Naive thymus-derived CD4-positive, alpha-beta T cell (primary cell): ENCODE measurements at regions not wholly inside any gene's neighbourhood (a gene's known extent, or its start where the extent isn't known, plus 50 kb on each side); places are given as distances from the start of the nearest gene placed in this dataset.

Experiments
- ATAC-seq: fragments of 150-1000 bp; cut with Tn5 transposase; 2 replicates; pipeline ENCODE4 v1.10.0; 2021; ENCODE audit warnings: mild to moderate bottlenecking, moderate library complexity
- CTCF ChIA-PET: fragments of 350-600 bp; sonication (Branson Sonifier 250); formaldehyde crosslinking; loops from one replicate; lab custom pipeline; 2021; ENCODE audit warnings: antibody characterized with exemption; lab: Charles Lee
- POLR2A ChIA-PET: fragments of 350-600 bp; sonication (Branson Sonifier 250); formaldehyde crosslinking; loops from one replicate; lab custom pipeline; 2021; ENCODE audit warnings: antibody characterized with exemption, inconsistent platforms; lab: Charles Lee
- DNase-seq, 9 donors: peaks; one replicate each; pipeline versions ENCODE4 v3.0.0 to v3.0.0-alpha.2; 2020 to 2022; ENCODE audit warnings: mixed read lengths in 1 of 9
- H3K27ac ChIP-seq: one replicate; pipeline ENCODE4 v1.7.0; 2013; ENCODE audit warnings: mild to moderate bottlenecking, low read depth, low read length, moderate library complexity
- H3K27me3 ChIP-seq, 2 donors: one replicate each; pipeline ENCODE4 v1.7.0; 2013; ENCODE audit warnings: low read length in 2 of 2, mild to moderate bottlenecking in 2 of 2, moderate library complexity in 2 of 2; ENCODE audit not compliant: control insufficient read depth in 2 of 2, insufficient read depth in 2 of 2
- H3K36me3 ChIP-seq, 3 experiments: 1 replicate in 2 of 3; 2 replicates in 1 of 3; pipeline ENCODE4 v1.7.0; 2013; ENCODE audit warnings: low read length in 3 of 3, mild to moderate bottlenecking in 3 of 3, moderate library complexity in 1 of 3; ENCODE audit not compliant: insufficient read depth in 3 of 3, control insufficient read depth in 2 of 3
- H3K4me1 ChIP-seq, 2 donors: one replicate each; pipeline ENCODE4 v1.7.0; 2013; ENCODE audit warnings: low read length in 2 of 2, mild to moderate bottlenecking in 2 of 2, moderate library complexity in 1 of 2; ENCODE audit not compliant: control insufficient read depth in 2 of 2, insufficient read depth in 2 of 2
- H3K4me3 ChIP-seq: 2 replicates; pipeline ENCODE4 v1.7.0; 2013; ENCODE audit warnings: mild to moderate bottlenecking, low read length
- H3K9me3 ChIP-seq, 3 experiments: 1 replicate in 2 of 3; 2 replicates in 1 of 3; pipeline ENCODE4 v1.7.0; 2013; ENCODE audit warnings: low read length in 3 of 3; ENCODE audit not compliant: control insufficient read depth in 2 of 3
- H3K27ac Mint-ChIP-seq, 9 donors: one replicate each; pipeline ENCODE4 v1.8.0; 2020 to 2022; ENCODE audit warnings: mixed read lengths in 9 of 9, mild to moderate bottlenecking in 8 of 9, moderate library complexity in 5 of 9, inconsistent platforms in 2 of 9
- H3K27me3 Mint-ChIP-seq, 5 donors: one replicate each; pipeline ENCODE4 v1.8.0; 2021 to 2022; ENCODE audit warnings: mixed read lengths in 5 of 5, mild to moderate bottlenecking in 1 of 5
- H3K36me3 Mint-ChIP-seq, 5 donors: one replicate each; pipeline ENCODE4 v1.8.0; 2020 to 2022; ENCODE audit warnings: mixed read lengths in 5 of 5, mild to moderate bottlenecking in 3 of 5, inconsistent platforms in 1 of 5
- H3K4me1 Mint-ChIP-seq, 7 donors: one replicate each; pipeline ENCODE4 v1.8.0; 2020 to 2022; ENCODE audit warnings: mixed read lengths in 7 of 7, mild to moderate bottlenecking in 3 of 7, inconsistent platforms in 1 of 7
- H3K4me3 Mint-ChIP-seq, 10 donors: one replicate each; pipeline ENCODE4 v1.8.0; 2020 to 2022; ENCODE audit warnings: mild to moderate bottlenecking in 10 of 10, mixed read lengths in 10 of 10, moderate library complexity in 6 of 10, inconsistent platforms in 2 of 10
- H3K9me3 Mint-ChIP-seq, 11 donors: one replicate each; pipeline ENCODE4 v1.8.0; 2020 to 2022; ENCODE audit warnings: mixed read lengths in 11 of 11, mild to moderate bottlenecking in 4 of 11, inconsistent platforms in 1 of 11, moderate library complexity in 1 of 11
- intact Hi-C, 2 donors: fragments of 100-400 bp; cut with micrococcal nuclease; formaldehyde crosslinking; loops; one replicate each; pipeline ENCODE4 v1.15.1; 2023

DNA sequence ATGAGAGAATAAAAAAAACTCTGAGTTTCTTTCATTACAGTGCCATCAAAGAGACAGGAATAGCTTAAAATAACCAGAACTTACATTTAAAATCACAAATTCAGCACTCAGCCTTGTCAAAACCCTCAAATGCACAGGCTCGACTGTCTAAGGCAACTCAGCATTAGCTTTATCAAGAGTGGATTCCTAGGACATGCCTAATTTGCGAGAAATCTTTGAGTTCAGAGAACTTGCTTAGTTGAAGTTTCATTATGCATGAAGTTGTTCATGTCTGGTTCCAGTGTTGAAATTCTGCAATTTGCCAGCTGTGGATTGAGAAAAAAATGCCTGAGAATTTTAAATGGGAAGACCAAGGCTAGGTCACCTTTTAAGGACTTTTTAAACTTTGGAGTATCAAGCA is 151.1 kb downstream of the LRRC70 start:
- H3K4me3 ChIP-seq, result no peak overlapping the region
- Mint-ChIP-seq H3K4me1 (peaks cover 0 to 10% (median 0%) of the 10 kb centered on the region in 7 donors), H3K36me3 (no peaks in the 10 kb centered on the region), H3K27me3 (peaks cover 0 to 14% (median 5%) of the 10 kb centered on the region in 5 donors), H3K4me3 (no peak overlapping the region), H3K9me3 (peaks cover 0 to 13% (median 6%) of the 10 kb centered on the region in 11 donors), H3K27ac (no peak overlapping the region)
- intact Hi-C loops, result no loop called here
- H3K9me3 ChIP-seq, result no peaks in the 10 kb centered on the region
- CTCF ChIA-PET, result no interaction called here
- no peak overlapping the region for H3K27ac ChIP-seq
- POLR2A ChIA-PET, result no interaction called here
- H3K36me3 ChIP-seq, result no peaks in the 10 kb centered on the region
- no peaks in the 10 kb centered on the region for H3K27me3 ChIP-seq
- no peaks in the 10 kb centered on the region for H3K4me1 ChIP-seq
- ATAC-seq (no peak), DNase-seq (no peak)

DNA sequence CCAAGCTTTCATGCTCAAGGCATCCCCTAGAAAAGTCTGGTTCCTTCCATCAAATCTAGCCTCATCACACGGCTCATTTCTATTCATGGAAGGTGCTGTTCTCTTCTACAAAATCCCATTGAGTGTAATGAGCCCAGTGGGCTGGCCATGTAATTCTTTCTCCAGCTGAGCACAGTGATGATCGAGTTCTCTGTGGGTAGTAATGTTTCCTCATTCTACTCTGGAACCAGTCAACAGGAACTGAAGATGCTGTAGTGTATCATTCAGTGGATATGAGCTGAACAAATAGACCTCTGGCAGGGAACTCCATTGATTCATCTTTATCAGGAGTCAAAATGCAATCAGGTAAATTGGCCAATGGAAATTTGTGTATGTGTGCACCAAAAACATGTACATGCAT is 149.2 kb downstream of the LRRC70 start:
- Histone ChIP-seq H3K4me3 (no peak overlapping the region), H3K36me3 (no peaks in the 10 kb centered on the region), H3K9me3 (no peaks in the 10 kb centered on the region), H3K4me1 (no peaks in the 10 kb centered on the region), H3K27me3 (no peaks in the 10 kb centered on the region), H3K27ac (no peak overlapping the region)
- Mint-ChIP-seq H3K4me3 (no peak overlapping the region), H3K4me1 (peaks cover 0 to 10% (median 0%) of the 10 kb centered on the region in 7 donors), H3K36me3 (no peaks in the 10 kb centered on the region), H3K27ac (no peak overlapping the region), H3K9me3 (peaks cover 0 to 8% (median 0%) of the 10 kb centered on the region in 11 donors), H3K27me3 (peaks cover 0 to 14% (median 2%) of the 10 kb centered on the region in 5 donors)
- DNase-seq, result no peak
- ChIA-PET POLR2A (no interaction called here), CTCF (no interaction called here)
- ATAC-seq, result no peak
- intact Hi-C loops, result no loop called here

DNA sequence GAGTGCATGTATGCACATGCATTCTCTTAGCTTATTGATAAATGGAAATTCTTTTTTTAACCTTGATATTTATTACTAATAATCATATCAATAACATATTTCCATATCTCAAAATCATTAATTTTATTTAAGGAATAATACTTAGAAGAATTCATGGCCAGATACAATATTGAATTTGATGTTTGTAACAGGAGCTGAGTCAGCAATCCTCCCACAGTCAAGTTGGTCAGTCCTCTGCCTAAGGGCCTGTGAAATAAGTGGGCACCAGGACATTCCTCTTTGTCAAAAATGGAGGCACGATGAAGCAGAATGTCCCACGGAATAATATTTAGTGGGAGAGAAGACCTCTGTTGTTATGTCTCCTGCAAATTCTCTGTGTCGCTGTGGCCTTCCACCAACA is 148.6 kb downstream of the LRRC70 start:
- Mint-ChIP-seq H3K9me3 (peaks cover 0 to 7% (median 0%) of the 10 kb centered on the region in 11 donors), H3K27me3 (peaks cover 0 to 13% (median 6%) of the 10 kb centered on the region in 5 donors), H3K4me3 (no peak overlapping the region), H3K36me3 (no peaks in the 10 kb centered on the region), H3K4me1 (peaks cover 0 to 9% (median 0%) of the 10 kb centered on the region in 7 donors), H3K27ac (no peak overlapping the region)
- Histone ChIP-seq H3K27ac (no peak overlapping the region), H3K4me3 (no peak overlapping the region), H3K4me1 (no peaks in the 10 kb centered on the region), H3K27me3 (no peaks in the 10 kb centered on the region), H3K9me3 (no peaks in the 10 kb centered on the region), H3K36me3 (no peaks in the 10 kb centered on the region)
- ChIA-PET CTCF (no interaction called here), POLR2A (no interaction called here)
- ATAC-seq, result no peak
- intact Hi-C loops, result no loop called here
- DNase-seq, result no peak

DNA sequence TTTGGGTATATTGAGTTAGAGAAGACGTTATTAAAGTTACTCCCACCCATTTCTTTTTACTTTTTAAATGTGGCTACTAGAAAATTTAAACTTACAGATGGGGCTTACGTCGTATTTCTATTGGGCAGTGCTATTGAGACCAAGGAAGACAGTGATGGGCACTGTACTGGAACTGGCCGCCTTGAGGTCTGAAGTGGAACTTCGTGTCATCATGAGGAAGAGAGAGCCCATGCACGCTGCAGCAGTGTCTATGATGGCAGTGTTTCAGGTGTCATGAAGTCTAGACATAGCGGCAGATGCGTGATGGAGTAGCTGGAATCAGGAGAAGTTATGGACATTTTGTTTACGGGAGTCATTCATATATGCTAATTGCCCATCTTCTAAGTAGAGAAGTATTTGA is 143.7 kb downstream of the LRRC70 start:
- DNase-seq (no peak), ATAC-seq (no peak)
- ChIA-PET CTCF (no interaction called here), POLR2A (no interaction called here)
- Histone ChIP-seq H3K36me3 (no peaks in the 10 kb centered on the region), H3K27ac (no peak overlapping the region), H3K27me3 (no peaks in the 10 kb centered on the region), H3K4me1 (no peaks in the 10 kb centered on the region), H3K4me3 (no peak overlapping the region), H3K9me3 (no peaks in the 10 kb centered on the region)
- Mint-ChIP-seq H3K9me3 (peaks cover 0 to 2% (median 0%) of the 10 kb centered on the region in 11 donors), H3K4me1 (no peaks in the 10 kb centered on the region), H3K27me3 (peaks cover 4 to 37% (median 30%) of the 10 kb centered on the region in 5 donors), H3K36me3 (no peaks in the 10 kb centered on the region), H3K4me3 (no peak overlapping the region), H3K27ac (no peak overlapping the region)
- intact Hi-C loops, result no loop called here

DNA sequence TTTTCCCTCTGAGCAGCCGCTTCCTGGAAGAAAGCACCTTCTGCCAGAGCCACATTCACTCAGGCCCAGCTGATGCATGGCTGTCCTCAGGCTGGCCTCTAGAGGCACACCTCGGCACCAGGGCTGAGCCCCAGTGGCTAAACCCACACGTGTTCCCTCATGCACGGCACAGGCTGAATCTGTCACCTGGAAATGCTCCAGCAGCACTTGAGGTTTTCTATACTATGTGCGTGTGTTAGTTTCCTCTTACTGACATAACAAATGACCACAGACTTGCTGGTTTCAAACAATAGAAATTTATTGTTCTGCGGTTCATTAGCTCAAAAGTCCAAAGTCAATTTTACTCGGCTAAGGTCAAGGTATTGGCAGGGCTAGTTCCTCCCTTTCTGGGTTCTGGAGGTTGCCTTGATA is 141.4 kb downstream of the LRRC70 start:
- Mint-ChIP-seq H3K4me3 (no peak overlapping the region), H3K36me3 (no peaks in the 10 kb centered on the region), H3K9me3 (peaks cover 0 to 2% (median 0%) of the 10 kb centered on the region in 11 donors), H3K4me1 (no peaks in the 10 kb centered on the region), H3K27ac (no peak overlapping the region), H3K27me3 (peaks cover 4 to 38% (median 30%) of the 10 kb centered on the region in 5 donors)
- Histone ChIP-seq H3K9me3 (no peaks in the 10 kb centered on the region), H3K36me3 (no peaks in the 10 kb centered on the region), H3K27ac (no peak overlapping the region), H3K4me1 (no peaks in the 10 kb centered on the region), H3K27me3 (no peaks in the 10 kb centered on the region), H3K4me3 (no peak overlapping the region)
- peak; percentile 58 for ATAC-seq
- intact Hi-C loops, result no loop called here
- ChIA-PET CTCF (interaction anchor here (0.6 kb wide), 1 partner anchor 267 kb away, joined by 3 read pairs; no protein-coding TSS in a partner anchor), POLR2A (no interaction called here)
- no peak for DNase-seq

DNA sequence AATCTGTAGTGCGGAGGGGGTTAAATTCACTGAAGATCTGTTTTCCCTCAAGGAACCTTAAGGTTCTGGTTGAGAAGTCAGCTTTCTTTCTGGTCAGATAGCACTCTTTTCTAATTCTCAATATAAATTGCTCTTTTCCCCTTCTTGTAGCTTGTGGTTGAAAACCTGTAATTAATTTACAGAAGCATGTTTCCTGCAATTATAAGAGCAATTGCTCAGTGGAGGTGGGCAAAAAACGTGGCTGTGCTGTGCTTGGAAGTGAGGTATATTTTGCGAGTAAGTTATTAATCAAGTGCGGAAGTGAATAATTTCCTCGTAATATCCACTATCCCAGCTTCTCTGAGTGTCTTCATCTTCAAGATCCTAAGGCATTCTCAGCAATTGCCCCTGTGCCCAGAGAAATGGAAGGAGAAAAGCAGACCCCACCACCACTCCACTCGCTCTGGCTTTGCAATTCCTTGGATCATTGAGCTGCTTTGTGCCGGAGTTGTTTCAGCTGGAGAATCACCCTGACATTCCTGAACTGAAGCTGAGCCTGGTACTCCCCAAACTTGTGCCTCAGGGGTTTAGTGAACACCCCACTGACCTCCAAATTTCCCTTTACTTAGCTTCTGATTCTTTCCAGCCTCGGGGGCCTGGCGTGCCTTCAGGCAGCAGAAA is 140.6 kb downstream of the LRRC70 start:
- ATAC-seq (no peak), DNase-seq (no peak)
- Histone ChIP-seq H3K27ac (no peak overlapping the region), H3K4me1 (no peaks in the 10 kb centered on the region), H3K36me3 (no peaks in the 10 kb centered on the region), H3K9me3 (no peaks in the 10 kb centered on the region), H3K27me3 (no peaks in the 10 kb centered on the region), H3K4me3 (no peak overlapping the region)
- POLR2A ChIA-PET, result no interaction called here
- CTCF ChIA-PET, result no interaction called here
- peaks cover 0 to 2% (median 0%) of the 10 kb centered on the region in 11 donors for H3K9me3 Mint-ChIP-seq
- no peak overlapping the region for H3K4me3 Mint-ChIP-seq
- H3K27ac Mint-ChIP-seq, result no peak overlapping the region
- intact Hi-C loops, result no loop called here
- H3K4me1 Mint-ChIP-seq, result no peaks in the 10 kb centered on the region
- H3K27me3 Mint-ChIP-seq, result peaks cover 4 to 38% (median 30%) of the 10 kb centered on the region in 5 donors
- H3K36me3 Mint-ChIP-seq, result no peaks in the 10 kb centered on the region

DNA sequence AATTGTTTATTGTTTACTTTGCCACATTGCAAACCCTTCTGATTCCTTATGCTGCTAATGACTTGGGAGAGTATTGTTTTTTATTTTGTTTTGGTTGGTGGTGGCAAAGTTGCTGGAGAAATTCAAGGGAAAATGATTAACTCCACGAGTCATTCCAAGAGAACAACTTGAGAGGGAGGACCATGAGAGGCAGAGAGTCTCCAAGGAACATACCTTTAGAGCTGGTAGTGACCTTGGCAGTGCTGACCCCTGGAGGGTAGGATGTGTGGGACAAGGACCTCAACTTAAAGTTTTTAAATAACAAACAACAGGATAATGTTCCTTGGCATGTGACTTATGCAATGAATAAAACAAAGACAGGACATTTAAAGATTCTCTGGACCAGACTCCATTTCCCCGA is 139.7 kb downstream of the LRRC70 start:
- peak overlapping the region in 2 of 9 donors; percentile 8 to 20 for H3K27ac Mint-ChIP-seq
- ATAC-seq, result no peak
- intact Hi-C loops, result no loop called here
- POLR2A ChIA-PET, result no interaction called here
- Histone ChIP-seq H3K36me3 (no peaks in the 10 kb centered on the region), H3K4me3 (no peak overlapping the region), H3K27me3 (no peaks in the 10 kb centered on the region), H3K9me3 (no peaks in the 10 kb centered on the region), H3K4me1 (no peaks in the 10 kb centered on the region), H3K27ac (no peak overlapping the region)
- H3K27me3 Mint-ChIP-seq, result peaks cover 4 to 37% (median 30%) of the 10 kb centered on the region in 5 donors
- peak in 1 of 9 donors; percentile 6 for DNase-seq
- no peaks in the 10 kb centered on the region for H3K36me3 Mint-ChIP-seq
- no peaks in the 10 kb centered on the region for H3K4me1 Mint-ChIP-seq
- CTCF ChIA-PET, result no interaction called here
- peaks cover 0 to 2% (median 0%) of the 10 kb centered on the region in 11 donors for H3K9me3 Mint-ChIP-seq
- H3K4me3 Mint-ChIP-seq, result no peak overlapping the region
